Vagina (tissue), 2 donors: ENCODE measurements at regions not wholly inside any gene's neighbourhood (a gene's known extent, or its start where the extent isn't known, plus 50 kb on each side); places are given as distances from the start of the nearest gene placed in this dataset.

Experiments
- DNase-seq, 2 donors: peaks; one replicate each; pipeline ENCODE4 v3.0.0-alpha.2; 2017; ENCODE audit errors: extremely low spot score in 2 of 2
- H3K27ac ChIP-seq: fragments of 200-600 bp; sonication (generic); one replicate; pipeline ENCODE4 v1.5.1; 2019
- H3K27me3 ChIP-seq: fragments of 200-600 bp; sonication (generic); one replicate; pipeline ENCODE4 v1.5.1; 2019
- H3K36me3 ChIP-seq, 2 donors: fragments of 200-600 bp; sonication (generic); one replicate each; pipeline ENCODE4 v1.5.1; 2017 to 2019
- H3K4me1 ChIP-seq: fragments of 200-600 bp; sonication (generic); one replicate; pipeline ENCODE4 v1.5.1; 2019
- H3K4me3 ChIP-seq, 2 donors: fragments of 200-600 bp; sonication (generic); 1 replicate in 1 of 2; 2 replicates in 1 of 2; pipeline ENCODE4 v1.5.1; 2016 to 2019
- H3K9me3 ChIP-seq: fragments of 200-600 bp; sonication (generic); one replicate; pipeline ENCODE4 v1.5.1; 2019
- CTCF ChIP-seq, 3 experiments: fragments of 450-650 bp in 2 of 3; fragments of 200-600 bp in 1 of 3; sonication (generic) in 1 of 3; IDR thresholded peaks; one replicate each; pipeline ENCODE4 v1.5.1; 2017 to 2019; ENCODE audit warnings: antibody characterized with exemption in 3 of 3, mild to moderate bottlenecking in 2 of 3, moderate library complexity in 2 of 3
- POLR2A ChIP-seq, 2 donors: fragments of 450-650 bp; IDR thresholded peaks; one replicate each; pipeline ENCODE4 v1.6.1; 2017; ENCODE audit warnings: antibody characterized with exemption in 2 of 2, mild to moderate bottlenecking in 2 of 2, moderate library complexity in 2 of 2
- POLR2AphosphoS5 ChIP-seq, 2 donors: sonication (generic); formaldehyde crosslinking; IDR thresholded peaks; one replicate each; pipeline ENCODE4 v1.9.0; 2017; ENCODE audit warnings: antibody characterized with exemption in 2 of 2, mild to moderate bottlenecking in 2 of 2, low read depth in 1 of 2; ENCODE audit not compliant: insufficient read depth in 1 of 2
- intact Hi-C: fragments of 100-400 bp; cut with DNase I; formaldehyde crosslinking; loops from one replicate; pipeline ENCODE4 v1.15.1; 2023

- no peaks in the 10 kb centered on the region for H3K27me3 ChIP-seq
- H3K36me3 ChIP-seq = no peaks in the 10 kb centered on the region
Observed at GRCh38 chr9:103116246-103116645, 121.1 kb downstream of the CYLC2 start.

GRCh38 chr9:103126494-103126893 lies 131.4 kb downstream of the CYLC2 start:
- Histone ChIP-seq H3K4me1 (no peaks in the 10 kb centered on the region), H3K27ac (no peak overlapping the region), H3K9me3 (no peaks in the 10 kb centered on the region), H3K36me3 (no peaks in the 10 kb centered on the region), H3K27me3 (no peaks in the 10 kb centered on the region), H3K4me3 (no peak overlapping the region)
- TF ChIP-seq POLR2A (IDR thresholded peaks at IDR 0.05) = no peak
- TF ChIP-seq POLR2AphosphoS5 (IDR thresholded peaks at IDR 0.05; ENCODE audit: insufficient read depth in 1 of 2, low read depth in 1 of 2) = no peak
- TF ChIP-seq CTCF (IDR thresholded peaks at IDR 0.05) = no peak
- no peak for DNase-seq
- intact Hi-C loops = no loop called here

More at GRCh38 chr9:103116246-103116645, 121.1 kb downstream of the CYLC2 start:
- H3K4me1 ChIP-seq = no peaks in the 10 kb centered on the region
- intact Hi-C loops = no loop called here
- no peaks in the 10 kb centered on the region for H3K9me3 ChIP-seq
- H3K27ac ChIP-seq = no peak overlapping the region
- H3K4me3 ChIP-seq = no peak overlapping the region
- no peak for DNase-seq
- TF ChIP-seq POLR2A (IDR thresholded peaks at IDR 0.05) (no peak), CTCF (IDR thresholded peaks at IDR 0.05) (no peak), POLR2AphosphoS5 (IDR thresholded peaks at IDR 0.05; ENCODE audit: insufficient read depth in 1 of 2, low read depth in 1 of 2) (no peak)

- Histone ChIP-seq H3K27me3 (no peaks in the 10 kb centered on the region), H3K36me3 (no peaks in the 10 kb centered on the region), H3K4me3 (no peak overlapping the region), H3K9me3 (no peaks in the 10 kb centered on the region), H3K27ac (no peak overlapping the region), H3K4me1 (no peaks in the 10 kb centered on the region)
- DNase-seq = no peak
- TF ChIP-seq POLR2AphosphoS5 (IDR thresholded peaks at IDR 0.05; ENCODE audit: insufficient read depth in 1 of 2, low read depth in 1 of 2) = no peak
- TF ChIP-seq CTCF (IDR thresholded peaks at IDR 0.05) = no peak
- TF ChIP-seq POLR2A (IDR thresholded peaks at IDR 0.05) = no peak
- intact Hi-C loops = no loop called here
Observed at GRCh38 chr9:103139891-103140290, 144.8 kb downstream of the CYLC2 start.

- no peak for TF ChIP-seq POLR2A (IDR thresholded peaks at IDR 0.05)
- TF ChIP-seq CTCF (IDR thresholded peaks at IDR 0.05) = no peak
- TF ChIP-seq POLR2AphosphoS5 (IDR thresholded peaks at IDR 0.05; ENCODE audit: insufficient read depth in 1 of 2, low read depth in 1 of 2) = no peak
- H3K27ac ChIP-seq = no peak overlapping the region
- H3K4me3 ChIP-seq = no peak overlapping the region
- no peaks in the 10 kb centered on the region for H3K9me3 ChIP-seq
- H3K4me1 ChIP-seq = no peaks in the 10 kb centered on the region
- DNase-seq = no peak
- no peaks in the 10 kb centered on the region for H3K36me3 ChIP-seq
- H3K27me3 ChIP-seq = no peaks in the 10 kb centered on the region
- intact Hi-C loops = no loop called here
Observed at GRCh38 chr9:103152473-103152872, 157.3 kb downstream of the CYLC2 start.

GRCh38 chr9:103167530-103167929 lies 172.4 kb downstream of the CYLC2 start:
- DNase-seq = no peak
- Histone ChIP-seq H3K4me1 (no peaks in the 10 kb centered on the region), H3K36me3 (no peaks in the 10 kb centered on the region), H3K9me3 (no peaks in the 10 kb centered on the region), H3K27me3 (no peaks in the 10 kb centered on the region), H3K4me3 (no peak overlapping the region), H3K27ac (no peak overlapping the region)
- intact Hi-C loops = no loop called here
- TF ChIP-seq CTCF (IDR thresholded peaks at IDR 0.05) = no peak
- no peak for TF ChIP-seq POLR2A (IDR thresholded peaks at IDR 0.05)
- no peak for TF ChIP-seq POLR2AphosphoS5 (IDR thresholded peaks at IDR 0.05; ENCODE audit: insufficient read depth in 1 of 2, low read depth in 1 of 2)
